ENCODE measurements at regions not wholly inside any gene's neighbourhood (a gene's known extent, or its start where the extent isn't known, plus 50 kb on each side); places are given as distances from the start of the nearest gene placed in this dataset.

- no peak for DNase-seq (ENCODE audit: low read depth)
Observed at GRCh38 chr16:51723036-51723724, 572.1 kb upstream of the SALL1 start.

GRCh38 chr16:51722467-51722866 is 571.4 kb upstream of the SALL1 start:
- no peak for DNase-seq (ENCODE audit: low read depth)

- no peak for DNase-seq (ENCODE audit: low read depth)
Observed at GRCh38 chr16:51719376-51719775, 568.3 kb upstream of the SALL1 start.

GRCh38 chr16:51716195-51716594 is 565.1 kb upstream of the SALL1 start:
- DNase-seq (ENCODE audit: low read depth), result no peak

GRCh38 chr16:51713502-51713901 is 562.4 kb upstream of the SALL1 start:
- no peak for DNase-seq (ENCODE audit: low read depth)

- no peak for DNase-seq (ENCODE audit: low read depth)
Observed at GRCh38 chr16:51710905-51711563, 560.0 kb upstream of the SALL1 start.

- no peak for DNase-seq (ENCODE audit: low read depth)
Observed at GRCh38 chr16:51710186-51710585, 559.1 kb upstream of the SALL1 start.

GRCh38 chr16:51708861-51709260 is 557.8 kb upstream of the SALL1 start:
- DNase-seq (ENCODE audit: low read depth), result no peak

GRCh38 chr16:51707666-51708065 is 556.6 kb upstream of the SALL1 start:
- no peak for DNase-seq (ENCODE audit: low read depth)

- no peak for DNase-seq (ENCODE audit: low read depth)
Observed at GRCh38 chr16:51705142-51705541, 554.1 kb upstream of the SALL1 start.

GRCh38 chr16:51701025-51701424 is 550.0 kb upstream of the SALL1 start:
- no peak for DNase-seq (ENCODE audit: low read depth)

- no peak for DNase-seq (ENCODE audit: low read depth)
Observed at GRCh38 chr16:51699686-51700396, 548.8 kb upstream of the SALL1 start.

- DNase-seq (ENCODE audit: low read depth), result no peak
Observed at GRCh38 chr16:51698647-51699046, 547.6 kb upstream of the SALL1 start.

- DNase-seq (ENCODE audit: low read depth), result no peak
Observed at GRCh38 chr16:51697454-51697853, 546.4 kb upstream of the SALL1 start.

- no peak for DNase-seq (ENCODE audit: low read depth)
Observed at GRCh38 chr16:51696376-51696775, 545.3 kb upstream of the SALL1 start.

GRCh38 chr16:51691109-51691508 is 540.0 kb upstream of the SALL1 start:
- DNase-seq (ENCODE audit: low read depth), result no peak

GRCh38 chr16:51685498-51685897 is 534.4 kb upstream of the SALL1 start:
- DNase-seq (ENCODE audit: low read depth), result no peak

GRCh38 chr16:51683882-51684281 is 532.8 kb upstream of the SALL1 start:
- DNase-seq (ENCODE audit: low read depth), result no peak

- DNase-seq (ENCODE audit: low read depth), result no peak
Observed at GRCh38 chr16:51682905-51683304, 531.8 kb upstream of the SALL1 start.

GRCh38 chr16:51674615-51675014 is 523.5 kb upstream of the SALL1 start:
- DNase-seq (ENCODE audit: low read depth), result no peak

- no peak for DNase-seq (ENCODE audit: low read depth)
Observed at GRCh38 chr16:51670527-51670926, 519.5 kb upstream of the SALL1 start.

- peak; percentile 9 for DNase-seq (ENCODE audit: low read depth)
Observed at GRCh38 chr16:51666821-51667220, 515.8 kb upstream of the SALL1 start.

GRCh38 chr16:51666074-51666473 is 515.0 kb upstream of the SALL1 start:
- DNase-seq (ENCODE audit: low read depth), result no peak

Data from GM04504 (cell line).